ENCODE measurements at regions not wholly inside any gene's neighbourhood (a gene's known extent, or its start where the extent isn't known, plus 50 kb on each side); places are given as distances from the start of the nearest gene placed in this dataset.

DNA sequence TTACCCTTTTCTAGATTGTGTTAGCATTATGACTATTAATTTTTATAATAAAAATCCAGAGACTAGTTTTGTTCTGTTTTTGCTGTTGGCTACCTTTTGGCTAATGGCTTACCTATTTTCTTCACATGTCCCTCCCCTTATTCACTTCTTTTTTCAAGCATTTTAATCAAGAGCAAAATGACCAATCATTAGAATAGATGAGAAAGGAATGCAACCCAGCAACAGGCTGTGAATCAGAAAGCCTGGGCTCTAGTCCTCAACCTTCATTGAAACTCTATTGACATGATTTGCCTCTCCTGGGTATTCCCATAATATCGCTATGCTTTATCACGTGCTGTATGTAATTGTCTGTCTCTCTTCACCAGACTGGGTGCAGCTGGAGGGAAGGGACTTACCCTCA, 370.1 kb downstream of the IRS1 start:
- ATAC-seq: no peak
- Mint-ChIP-seq H3K4me3 (no peak overlapping the region), H3K36me3 (ENCODE audit: insufficient read depth) (no peaks in the 10 kb centered on the region), H3K27me3 (ENCODE audit: low read depth) (peaks cover 13% of the 10 kb centered on the region), H3K9me3 (no peaks in the 10 kb centered on the region), H3K4me1 (ENCODE audit: low read depth) (peaks cover 8% of the 10 kb centered on the region)
- no peak for DNase-seq

DNA sequence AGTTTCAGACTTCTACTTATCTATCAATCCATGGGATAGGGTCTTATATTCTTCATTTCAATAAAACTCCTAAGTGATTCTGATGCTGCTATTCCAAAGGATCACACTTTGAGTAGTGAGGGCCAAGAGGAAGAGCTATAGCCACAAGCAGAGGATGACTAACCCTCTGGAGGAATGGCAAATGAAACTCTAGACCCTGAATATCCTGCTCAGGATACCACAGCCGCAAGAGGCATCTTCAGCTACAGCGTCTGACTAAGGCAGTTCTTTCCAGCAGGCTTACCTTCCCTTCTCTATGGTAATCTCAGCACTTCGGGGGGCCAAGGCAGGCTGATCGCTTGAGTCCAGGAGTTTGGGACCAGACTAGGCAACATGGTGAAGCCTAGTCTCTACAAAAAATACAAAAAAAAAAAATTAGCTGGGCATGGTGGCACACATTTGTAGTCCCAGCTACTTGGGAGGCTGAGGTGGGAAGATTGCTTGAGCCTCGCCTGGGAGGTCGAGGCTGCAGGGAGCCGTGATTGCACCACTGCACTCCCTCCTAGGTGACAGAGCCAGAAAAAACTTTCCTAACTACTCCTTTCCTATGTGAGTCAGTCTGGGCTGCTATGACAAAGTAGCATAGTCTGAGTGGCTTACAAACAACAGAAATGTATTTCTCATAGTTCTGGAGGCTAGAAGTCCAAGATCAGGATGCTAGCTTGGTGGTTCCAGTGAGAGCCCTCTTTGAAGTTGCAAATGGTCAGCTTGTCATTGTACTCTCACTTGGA, 371.9 kb downstream of the IRS1 start:
- Mint-ChIP-seq H3K9me3 (no peaks in the 10 kb centered on the region), H3K4me1 (ENCODE audit: low read depth) (peaks cover 23% of the 10 kb centered on the region), H3K4me3 (no peak overlapping the region), H3K36me3 (ENCODE audit: insufficient read depth) (no peaks in the 10 kb centered on the region), H3K27me3 (ENCODE audit: low read depth) (peaks cover 9% of the 10 kb centered on the region)
- no peak for ATAC-seq
- DNase-seq: no peak

DNA sequence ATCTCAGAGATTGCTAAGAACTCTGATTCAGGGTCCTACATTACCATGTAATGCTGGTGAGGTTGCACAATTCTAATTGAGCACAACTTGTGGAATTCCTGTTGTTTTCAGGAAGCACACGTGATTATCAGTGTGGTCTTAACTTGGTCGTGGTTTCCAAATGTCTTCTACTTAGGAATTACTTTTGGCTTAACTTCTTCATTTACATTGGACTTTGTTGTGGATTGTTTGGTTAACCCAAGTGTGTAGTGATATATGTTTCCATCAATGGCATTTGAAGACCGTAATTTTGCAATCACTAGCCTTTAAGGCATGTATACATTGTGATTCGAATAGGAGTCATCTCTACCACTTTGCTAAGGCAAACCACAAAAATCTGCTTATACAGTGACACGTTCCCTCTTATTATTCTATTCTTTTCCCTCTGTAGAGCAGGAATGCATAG, 373.3 kb downstream of the IRS1 start:
- ATAC-seq (no peak), DNase-seq (no peak)
- peaks cover 9% of the 10 kb centered on the region for H3K27me3 Mint-ChIP-seq (ENCODE audit: low read depth)
- H3K4me1 Mint-ChIP-seq (ENCODE audit: low read depth): peaks cover 24% of the 10 kb centered on the region
- no peaks in the 10 kb centered on the region for H3K9me3 Mint-ChIP-seq
- no peak overlapping the region for H3K4me3 Mint-ChIP-seq
- H3K36me3 Mint-ChIP-seq (ENCODE audit: insufficient read depth): no peaks in the 10 kb centered on the region

DNA sequence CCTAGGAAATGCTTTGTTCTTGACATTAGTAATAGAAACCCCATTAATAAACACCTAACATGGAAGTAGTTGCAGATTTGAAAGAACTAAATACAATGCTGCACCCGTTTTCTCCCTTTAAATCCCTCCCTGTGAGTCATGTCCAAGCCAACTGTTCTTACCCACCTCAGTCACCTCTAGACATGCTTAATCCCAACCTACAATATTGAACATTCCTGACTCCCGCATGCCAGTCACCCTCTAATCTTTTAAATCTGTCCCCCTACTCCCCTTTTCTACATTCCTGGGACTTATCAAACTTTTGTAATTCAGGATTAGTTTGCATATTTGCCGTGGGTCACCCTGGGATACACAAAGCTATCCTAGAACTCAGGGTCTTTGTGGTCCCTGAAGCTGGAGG, 374.6 kb downstream of the IRS1 start:
- Mint-ChIP-seq H3K36me3 (ENCODE audit: insufficient read depth) (no peaks in the 10 kb centered on the region), H3K4me3 (no peak overlapping the region), H3K9me3 (no peaks in the 10 kb centered on the region)

DNA sequence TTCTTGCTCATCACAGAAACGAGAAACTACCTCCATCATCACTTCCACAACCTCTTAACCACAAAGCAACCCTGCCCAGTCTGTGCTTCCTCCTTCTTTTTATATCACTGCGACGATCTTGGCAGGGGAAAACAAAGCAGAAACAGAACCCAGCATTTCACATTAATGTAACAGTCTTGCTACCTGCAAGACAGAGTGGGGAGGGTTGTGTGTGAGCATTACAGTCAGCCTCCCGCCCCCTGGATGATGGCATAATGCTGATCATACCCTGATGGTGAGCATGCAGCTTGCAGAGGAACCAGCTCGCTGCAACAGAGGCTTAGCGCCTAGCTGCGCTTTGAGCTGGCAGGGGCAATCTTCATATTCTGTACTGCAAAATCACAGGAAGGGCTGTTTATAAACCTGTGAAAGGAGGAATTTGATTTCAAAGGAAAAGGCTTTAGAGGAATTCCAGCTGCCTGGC, 376.1 kb downstream of the IRS1 start:
- H3K36me3 Mint-ChIP-seq (ENCODE audit: insufficient read depth): no peaks in the 10 kb centered on the region
- DNase-seq (peak; percentile 14), ATAC-seq (peak; percentile 93 to 94)
- no peaks in the 10 kb centered on the region for H3K27me3 Mint-ChIP-seq (ENCODE audit: low read depth)
- peaks cover 24% of the 10 kb centered on the region for H3K4me1 Mint-ChIP-seq (ENCODE audit: low read depth)
- H3K4me3 Mint-ChIP-seq: peak overlapping the region; percentile 58
- no peaks in the 10 kb centered on the region for H3K9me3 Mint-ChIP-seq

More for the DNA sequence above, 374.6 kb downstream of the IRS1 start:
- Mint-ChIP-seq H3K4me1 (ENCODE audit: low read depth) (peaks cover 24% of the 10 kb centered on the region), H3K27me3 (ENCODE audit: low read depth) (peaks cover 1% of the 10 kb centered on the region)
- DNase-seq (no peak), ATAC-seq (no peak)

DNA sequence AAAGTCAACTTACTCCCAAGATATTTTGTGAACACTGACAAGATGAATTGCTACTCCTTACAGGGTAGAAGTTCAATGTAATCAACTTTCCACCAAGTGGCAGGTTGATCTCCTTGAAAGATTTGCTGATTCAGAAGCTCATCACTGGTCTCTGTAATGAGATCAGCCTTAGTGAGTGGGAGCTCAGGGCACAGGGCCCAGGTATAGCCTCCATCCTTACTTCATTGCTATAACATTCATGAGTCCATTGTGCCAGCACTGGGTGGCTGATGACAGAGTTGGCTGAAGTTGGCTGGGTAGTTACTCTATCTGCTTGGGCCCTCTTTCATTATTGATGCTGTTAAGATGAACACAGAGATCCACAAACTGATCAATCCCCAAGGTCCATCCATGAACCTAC, 379.0 kb downstream of the IRS1 start:
- Mint-ChIP-seq H3K4me3 (no peak overlapping the region), H3K9me3 (no peaks in the 10 kb centered on the region), H3K36me3 (ENCODE audit: insufficient read depth) (no peaks in the 10 kb centered on the region), H3K27me3 (ENCODE audit: low read depth) (no peaks in the 10 kb centered on the region), H3K4me1 (ENCODE audit: low read depth) (peaks cover 24% of the 10 kb centered on the region)
- ATAC-seq (no peak), DNase-seq (no peak)

DNA sequence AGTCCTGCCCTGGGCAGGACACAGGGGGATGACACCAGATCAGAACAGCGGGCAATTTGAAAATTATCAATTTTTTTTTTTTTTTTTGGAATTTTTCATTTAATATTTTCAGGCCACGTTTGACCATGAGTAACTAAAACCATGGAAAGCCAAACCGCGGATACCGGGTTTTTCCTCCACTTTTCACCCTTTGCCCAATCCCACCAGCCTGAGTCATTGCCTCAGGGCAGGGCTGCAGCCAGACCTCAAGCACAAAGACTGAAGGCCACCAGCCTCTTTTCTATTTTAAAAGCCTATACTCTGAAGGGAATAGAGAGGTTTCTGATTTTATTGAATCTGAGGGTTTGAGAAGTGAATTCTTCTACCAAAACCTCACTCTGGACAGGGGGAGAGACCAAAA, 381.1 kb downstream of the IRS1 start:
- Mint-ChIP-seq H3K27me3 (ENCODE audit: low read depth) (no peaks in the 10 kb centered on the region), H3K9me3 (no peaks in the 10 kb centered on the region), H3K4me1 (ENCODE audit: low read depth) (peaks cover 7% of the 10 kb centered on the region), H3K36me3 (ENCODE audit: insufficient read depth) (no peaks in the 10 kb centered on the region), H3K4me3 (no peak overlapping the region)
- ATAC-seq: no peak
- no peak for DNase-seq

DNA sequence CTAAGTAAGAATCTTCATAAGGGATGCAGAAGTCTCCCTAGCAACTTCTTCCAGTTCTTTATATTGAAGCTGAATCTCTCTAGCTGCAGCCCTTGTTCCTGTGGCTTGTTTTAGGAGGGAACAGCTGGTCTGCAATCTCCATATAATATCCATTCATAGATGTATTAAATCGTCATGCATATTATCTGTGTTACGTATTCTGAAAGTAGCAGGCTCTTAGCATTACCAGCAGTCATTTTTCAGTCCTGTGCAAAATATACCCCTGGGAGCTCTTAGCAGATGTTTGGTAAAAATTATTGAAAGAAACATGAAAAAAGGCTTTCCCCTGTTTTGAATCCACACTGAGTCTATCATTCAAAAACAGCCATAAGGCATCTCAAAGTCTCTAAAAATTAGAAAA, 385.3 kb downstream of the IRS1 start:
- Mint-ChIP-seq H3K4me1 (ENCODE audit: low read depth) (no peaks in the 10 kb centered on the region), H3K27me3 (ENCODE audit: low read depth) (no peaks in the 10 kb centered on the region), H3K9me3 (no peaks in the 10 kb centered on the region), H3K4me3 (no peak overlapping the region), H3K36me3 (ENCODE audit: insufficient read depth) (no peaks in the 10 kb centered on the region)
- ATAC-seq (no peak), DNase-seq (no peak)

DNA sequence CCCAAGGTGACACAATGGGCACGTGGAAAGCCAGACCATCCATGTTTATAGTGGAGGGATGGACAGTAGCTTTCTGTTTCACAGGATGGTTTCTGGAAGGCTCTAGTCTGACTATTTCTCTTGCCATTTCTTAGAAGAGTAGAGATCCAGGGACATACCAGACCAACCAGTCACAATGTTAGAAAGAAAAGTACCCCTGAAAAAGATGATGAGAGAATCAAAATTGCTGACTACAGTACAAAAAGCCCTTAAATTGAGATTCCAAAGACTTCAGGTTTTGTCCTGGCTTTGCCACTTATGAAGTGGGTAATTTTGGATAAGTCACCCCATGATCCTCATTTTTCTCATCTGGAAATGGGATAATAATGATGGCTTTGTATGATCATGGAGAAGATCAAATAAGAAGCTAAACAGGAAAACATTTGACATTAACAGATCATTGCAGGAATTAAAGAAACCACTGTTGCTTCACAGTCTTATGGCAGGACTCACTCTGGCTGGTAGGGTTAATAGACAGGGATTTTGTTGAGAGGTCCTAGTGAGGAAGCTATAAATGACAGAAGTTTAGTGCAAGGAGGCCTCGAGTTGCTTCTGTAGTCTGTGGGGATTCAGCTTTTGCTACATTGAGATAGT, 386.0 kb downstream of the IRS1 start:
- Mint-ChIP-seq H3K27me3 (ENCODE audit: low read depth) (no peaks in the 10 kb centered on the region), H3K4me1 (ENCODE audit: low read depth) (no peaks in the 10 kb centered on the region), H3K4me3 (no peak overlapping the region), H3K36me3 (ENCODE audit: insufficient read depth) (no peaks in the 10 kb centered on the region), H3K9me3 (no peaks in the 10 kb centered on the region)
- DNase-seq: no peak
- ATAC-seq: no peak

DNA sequence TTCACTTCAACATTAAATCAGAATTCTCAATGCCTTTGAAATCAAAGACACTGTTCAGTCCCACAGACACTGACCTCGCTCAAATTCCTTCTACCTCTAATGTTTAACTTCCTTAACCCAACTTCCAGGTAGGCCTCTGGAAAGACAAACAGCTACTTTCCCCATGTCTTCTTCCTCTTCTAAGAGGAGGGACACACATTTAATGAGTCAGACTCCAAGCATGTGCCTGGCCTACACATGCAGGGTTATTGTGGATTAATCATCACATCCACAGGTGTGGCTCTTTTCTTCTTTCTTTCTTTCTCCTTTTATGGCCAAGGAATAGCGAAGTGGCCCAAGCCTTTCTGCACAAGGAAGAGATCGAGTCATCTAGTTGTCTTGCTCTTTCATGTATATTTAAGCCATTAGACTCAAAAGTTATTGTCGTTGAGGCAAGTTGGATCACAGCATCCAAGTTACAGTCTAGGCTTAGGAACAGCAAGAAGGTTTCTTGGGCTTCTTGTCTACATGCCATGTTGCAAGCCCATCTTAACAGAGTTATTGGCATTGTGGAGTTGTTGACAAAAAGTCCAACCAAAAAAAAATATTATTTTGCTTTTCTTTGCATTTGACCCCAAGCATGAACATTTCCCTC, 387.8 kb downstream of the IRS1 start:
- H3K4me3 Mint-ChIP-seq: no peak overlapping the region
- H3K36me3 Mint-ChIP-seq (ENCODE audit: insufficient read depth): no peaks in the 10 kb centered on the region
- no peak for DNase-seq
- no peaks in the 10 kb centered on the region for H3K9me3 Mint-ChIP-seq
- H3K4me1 Mint-ChIP-seq (ENCODE audit: low read depth): no peaks in the 10 kb centered on the region
- no peak for ATAC-seq
- no peaks in the 10 kb centered on the region for H3K27me3 Mint-ChIP-seq (ENCODE audit: low read depth)

DNA sequence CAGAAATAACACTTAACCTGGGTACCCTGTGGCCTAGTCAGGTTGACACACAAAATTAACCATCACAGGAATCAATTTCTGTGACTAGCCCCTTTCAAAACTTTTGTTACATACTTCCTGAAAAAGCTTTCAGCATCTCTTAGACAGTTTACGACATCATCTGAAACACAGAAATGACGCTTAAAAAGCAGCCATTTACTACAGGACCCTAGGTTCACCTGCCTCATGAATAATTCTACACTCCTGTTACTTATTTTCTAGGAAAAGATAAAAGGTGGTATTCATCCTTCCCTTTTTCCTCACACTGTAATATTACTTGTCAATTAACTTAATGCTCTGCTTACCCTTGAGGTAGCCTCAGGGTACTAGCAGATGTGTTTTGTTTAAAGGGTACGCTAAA, 388.4 kb downstream of the IRS1 start:
- no peaks in the 10 kb centered on the region for H3K9me3 Mint-ChIP-seq
- ATAC-seq (no peak), DNase-seq (no peak)
- H3K36me3 Mint-ChIP-seq (ENCODE audit: insufficient read depth): no peaks in the 10 kb centered on the region
- no peaks in the 10 kb centered on the region for H3K27me3 Mint-ChIP-seq (ENCODE audit: low read depth)
- no peak overlapping the region for H3K4me3 Mint-ChIP-seq
- no peaks in the 10 kb centered on the region for H3K4me1 Mint-ChIP-seq (ENCODE audit: low read depth)

DNA sequence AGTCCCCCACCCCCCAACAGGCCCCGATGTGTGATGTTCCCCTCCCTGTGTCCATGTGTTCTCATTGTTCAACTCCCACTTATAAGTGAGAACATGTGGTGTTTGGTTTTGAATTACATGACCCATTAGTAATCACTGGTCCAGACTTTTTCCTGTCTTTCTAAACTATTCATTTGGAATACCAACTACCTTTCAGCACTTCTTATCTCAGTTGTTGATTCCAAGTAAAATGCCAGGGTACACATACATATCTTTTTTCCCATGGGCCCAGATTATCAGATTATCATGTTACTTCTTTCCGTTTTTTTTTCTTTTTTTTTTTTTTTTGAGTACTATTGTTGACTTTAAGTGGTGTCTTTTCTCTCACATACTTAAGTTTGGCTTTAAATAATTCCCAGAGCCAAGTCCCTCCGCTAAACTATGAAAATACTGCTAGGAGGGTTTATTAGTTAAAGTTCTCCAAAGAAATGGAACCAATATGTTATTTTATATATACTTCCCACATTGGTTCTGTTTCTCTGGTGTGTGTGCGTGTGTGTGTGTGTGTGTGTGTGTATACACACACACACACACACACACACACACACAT, 389.3 kb downstream of the IRS1 start:
- peaks cover 3% of the 10 kb centered on the region for H3K27me3 Mint-ChIP-seq (ENCODE audit: low read depth)
- H3K36me3 Mint-ChIP-seq (ENCODE audit: insufficient read depth): no peaks in the 10 kb centered on the region
- H3K9me3 Mint-ChIP-seq: no peaks in the 10 kb centered on the region
- H3K4me3 Mint-ChIP-seq: no peak overlapping the region
- ATAC-seq: no peak
- H3K4me1 Mint-ChIP-seq (ENCODE audit: low read depth): no peaks in the 10 kb centered on the region
- no peak for DNase-seq

DNA sequence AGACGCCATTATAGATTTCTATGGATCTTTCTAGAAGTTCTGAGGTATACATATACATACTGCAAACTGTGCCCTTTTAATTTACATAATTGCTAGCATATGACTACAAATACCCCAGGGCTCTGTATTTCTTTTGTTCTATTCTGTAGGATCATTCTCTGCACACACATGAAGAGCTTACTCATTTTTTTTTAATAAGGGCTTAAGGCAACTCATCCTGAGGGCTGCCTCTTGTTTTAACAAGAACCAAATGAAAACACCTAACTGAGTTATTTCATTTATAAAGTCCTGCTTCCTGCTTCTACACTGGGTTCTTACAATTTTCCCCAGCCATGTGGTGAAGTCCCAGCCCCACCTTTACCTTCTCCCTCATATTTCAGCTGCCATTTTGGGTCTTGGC, 390.5 kb downstream of the IRS1 start:
- Mint-ChIP-seq H3K27me3 (ENCODE audit: low read depth) (peaks cover 5% of the 10 kb centered on the region), H3K4me3 (no peak overlapping the region), H3K9me3 (no peaks in the 10 kb centered on the region), H3K36me3 (ENCODE audit: insufficient read depth) (no peaks in the 10 kb centered on the region), H3K4me1 (ENCODE audit: low read depth) (no peaks in the 10 kb centered on the region)
- ATAC-seq (no peak), DNase-seq (no peak)

DNA sequence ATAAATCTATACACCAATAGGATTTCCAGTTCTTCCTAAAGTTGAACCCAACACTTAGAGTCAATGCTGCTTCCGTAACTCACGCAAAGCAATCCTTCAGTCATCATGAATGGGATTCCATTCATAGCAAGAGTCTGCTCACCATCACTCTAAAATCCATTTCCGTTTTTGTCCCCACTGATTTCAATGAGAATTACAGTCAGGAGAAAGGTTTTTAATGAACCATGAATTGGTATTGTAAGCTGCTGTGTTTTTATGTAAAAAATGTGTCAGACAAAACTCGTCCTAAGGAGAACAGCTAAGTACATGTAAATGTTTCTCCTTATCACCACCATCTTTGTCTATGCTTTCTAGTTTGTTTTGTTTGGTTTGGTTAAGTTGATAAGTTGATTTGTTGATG, 391.5 kb downstream of the IRS1 start:
- Mint-ChIP-seq H3K4me3 (no peak overlapping the region), H3K36me3 (ENCODE audit: insufficient read depth) (no peaks in the 10 kb centered on the region), H3K9me3 (no peaks in the 10 kb centered on the region), H3K4me1 (ENCODE audit: low read depth) (no peaks in the 10 kb centered on the region), H3K27me3 (ENCODE audit: low read depth) (peaks cover 5% of the 10 kb centered on the region)
- DNase-seq (no peak), ATAC-seq (no peak)
